ENCODE measurements at regions not wholly inside any gene's neighbourhood (a gene's known extent, or its start where the extent isn't known, plus 50 kb on each side); places are given as distances from the start of the nearest gene placed in this dataset.
A peak's percentile ranks its signal among the peaks of the same experiment; 100 is the strongest.

DNA sequence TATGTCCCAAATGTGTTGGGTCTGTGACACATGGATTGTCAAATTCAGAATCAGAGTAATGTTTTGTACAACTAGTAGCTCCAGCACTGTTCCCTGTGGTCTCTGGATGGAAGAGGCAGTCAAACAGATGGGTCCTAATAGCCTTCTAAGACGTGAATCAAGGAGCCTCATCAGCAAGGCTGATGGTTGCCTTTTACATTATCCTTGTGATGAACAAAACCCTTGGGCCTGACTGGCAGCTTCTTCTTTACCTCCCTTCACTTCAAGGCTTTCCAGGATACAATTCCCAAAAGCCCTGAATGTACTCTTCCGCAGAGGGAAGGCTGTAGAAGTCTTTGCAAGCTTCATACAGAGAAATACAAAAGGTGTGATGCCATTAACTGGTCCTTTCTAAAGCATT is 633.3 kb downstream of the USP25 start:
- Histone ChIP-seq H3K36me3 (no peaks in the 10 kb centered on the region), H3K4me1 (no peaks in the 10 kb centered on the region), H3K27me3 (no peaks in the 10 kb centered on the region), H3K27ac (no peak overlapping the region), H3K9me3 (no peaks in the 10 kb centered on the region), H3K4me3 (no peak overlapping the region)
- in situ Hi-C loops (cut with MboI; ENCODE audit: low sequenced_read_pairs in 4 of 4) (loop anchor here in 1 of 4 donors (25.0 kb wide), 1 partner anchor 899 kb away; no protein-coding TSS in a partner anchor), intact Hi-C loops (cut with DNase I; ENCODE audit: low total_unique reads) (no loop called here)
- DNase-seq (no peak), ATAC-seq (no peak)
- no peak for TF ChIP-seq POLR2A (IDR thresholded peaks at IDR 0.05)
- TF ChIP-seq, protein P1, sequence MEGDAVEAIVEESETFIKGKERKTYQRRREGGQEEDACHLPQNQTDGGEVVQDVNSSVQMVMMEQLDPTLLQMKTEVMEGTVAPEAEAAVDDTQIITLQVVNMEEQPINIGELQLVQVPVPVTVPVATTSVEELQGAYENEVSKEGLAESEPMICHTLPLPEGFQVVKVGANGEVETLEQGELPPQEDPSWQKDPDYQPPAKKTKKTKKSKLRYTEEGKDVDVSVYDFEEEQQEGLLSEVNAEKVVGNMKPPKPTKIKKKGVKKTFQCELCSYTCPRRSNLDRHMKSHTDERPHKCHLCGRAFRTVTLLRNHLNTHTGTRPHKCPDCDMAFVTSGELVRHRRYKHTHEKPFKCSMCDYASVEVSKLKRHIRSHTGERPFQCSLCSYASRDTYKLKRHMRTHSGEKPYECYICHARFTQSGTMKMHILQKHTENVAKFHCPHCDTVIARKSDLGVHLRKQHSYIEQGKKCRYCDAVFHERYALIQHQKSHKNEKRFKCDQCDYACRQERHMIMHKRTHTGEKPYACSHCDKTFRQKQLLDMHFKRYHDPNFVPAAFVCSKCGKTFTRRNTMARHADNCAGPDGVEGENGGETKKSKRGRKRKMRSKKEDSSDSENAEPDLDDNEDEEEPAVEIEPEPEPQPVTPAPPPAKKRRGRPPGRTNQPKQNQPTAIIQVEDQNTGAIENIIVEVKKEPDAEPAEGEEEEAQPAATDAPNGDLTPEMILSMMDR (IDR thresholded peaks at IDR 0.05 in 4 of 5, conservative IDR thresholded peaks at IDR 0.05 in 1 of 5), result no peak

DNA sequence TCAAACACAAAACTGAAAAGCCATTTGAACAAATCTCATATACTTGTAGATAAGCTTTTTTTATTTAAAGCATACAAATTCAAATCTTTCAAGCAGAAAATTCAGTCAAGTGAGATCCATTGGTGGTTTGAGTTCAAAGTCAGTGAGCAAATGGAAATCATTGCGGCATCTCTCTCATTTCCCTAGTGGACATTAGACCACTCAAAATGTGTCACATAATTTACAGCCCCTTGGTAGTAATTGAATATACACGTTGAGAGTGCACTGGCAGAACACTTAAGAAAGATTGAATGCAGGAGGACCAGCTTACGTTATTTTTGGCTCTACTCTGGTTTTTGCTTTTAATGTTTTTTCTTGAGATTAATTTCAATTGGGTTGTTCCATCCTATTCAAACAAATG is 633.7 kb downstream of the USP25 start:
- DNase-seq, result no peak
- peaks cover 0 to 2% of the 10 kb centered on the region in 2 donors for H3K4me1 ChIP-seq
- no peak overlapping the region for H3K4me3 ChIP-seq
- no peak for ATAC-seq
- TF ChIP-seq, protein P1 (IDR thresholded peaks at IDR 0.05 in 4 of 5, conservative IDR thresholded peaks at IDR 0.05 in 1 of 5), result no peak
- no peak for TF ChIP-seq POLR2A (IDR thresholded peaks at IDR 0.05)
- no peaks in the 10 kb centered on the region for H3K27me3 ChIP-seq
- intact Hi-C loops (cut with DNase I; ENCODE audit: low total_unique reads), result no loop called here
- in situ Hi-C loops (cut with MboI; ENCODE audit: low sequenced_read_pairs in 4 of 4), result loop anchor here in 1 of 4 donors (25.0 kb wide), 1 partner anchor 899 kb away; no protein-coding TSS in a partner anchor
- no peaks in the 10 kb centered on the region for H3K36me3 ChIP-seq
- H3K9me3 ChIP-seq, result no peaks in the 10 kb centered on the region
- no peak overlapping the region for H3K27ac ChIP-seq

DNA sequence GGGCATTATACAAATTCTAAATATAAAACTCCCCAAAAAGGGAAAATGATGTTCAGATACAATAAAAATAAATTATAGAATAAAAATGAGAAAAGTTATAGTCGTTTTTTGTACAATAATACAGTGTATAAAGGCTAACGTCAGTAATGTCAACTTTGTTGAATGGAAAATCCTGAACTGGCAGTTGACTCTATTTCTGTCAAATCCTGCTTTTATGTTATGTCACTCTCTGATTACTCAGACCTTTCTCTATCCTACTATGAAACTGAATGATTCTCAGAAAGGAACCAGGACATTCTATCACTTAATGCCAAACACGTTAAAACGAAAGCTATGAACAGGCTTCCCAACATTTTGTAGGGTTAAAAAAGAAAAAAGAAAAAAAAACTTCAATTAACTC is 636.4 kb downstream of the USP25 start:
- DNase-seq (no peak), ATAC-seq (no peak)
- intact Hi-C loops (cut with DNase I; ENCODE audit: low total_unique reads) (no loop called here), in situ Hi-C loops (cut with MboI; ENCODE audit: low sequenced_read_pairs in 4 of 4) (loop anchor here in 1 of 4 donors (25.0 kb wide), 1 partner anchor 896 kb away; no protein-coding TSS in a partner anchor)
- Histone ChIP-seq H3K4me3 (no peak overlapping the region), H3K36me3 (no peaks in the 10 kb centered on the region), H3K9me3 (no peaks in the 10 kb centered on the region), H3K27me3 (no peaks in the 10 kb centered on the region), H3K4me1 (peaks cover 6 to 12% of the 10 kb centered on the region in 2 donors), H3K27ac (no peak overlapping the region)
- TF ChIP-seq, protein P1 (IDR thresholded peaks at IDR 0.05 in 4 of 5, conservative IDR thresholded peaks at IDR 0.05 in 1 of 5), result no peak
- no peak for TF ChIP-seq POLR2A (IDR thresholded peaks at IDR 0.05)

DNA sequence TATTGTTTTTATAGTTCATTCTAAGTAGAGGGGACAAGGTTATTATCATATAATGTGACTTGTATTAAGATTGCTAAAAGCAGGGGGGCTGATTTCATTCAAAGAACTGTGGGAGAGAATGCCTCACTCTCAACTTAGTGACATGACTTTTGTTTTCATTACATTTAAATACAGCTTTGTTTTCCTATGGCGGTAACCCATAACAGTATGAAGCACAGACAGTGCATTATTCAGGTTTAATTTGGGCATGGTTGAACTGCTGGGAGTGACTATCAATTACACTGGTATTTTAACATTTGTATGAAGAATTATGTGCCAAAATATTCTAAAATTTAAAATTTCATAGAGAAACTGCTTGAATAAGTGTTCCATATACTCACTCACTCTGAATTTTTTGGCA is 637.3 kb downstream of the USP25 start:
- no peak for DNase-seq
- Histone ChIP-seq H3K4me1 (peaks cover 6 to 12% of the 10 kb centered on the region in 2 donors), H3K9me3 (no peaks in the 10 kb centered on the region), H3K4me3 (no peak overlapping the region), H3K36me3 (no peaks in the 10 kb centered on the region), H3K27ac (no peak overlapping the region), H3K27me3 (no peaks in the 10 kb centered on the region)
- intact Hi-C loops (cut with DNase I; ENCODE audit: low total_unique reads) (no loop called here), in situ Hi-C loops (cut with MboI; ENCODE audit: low sequenced_read_pairs in 4 of 4) (loop anchor here in 1 of 4 donors (25.0 kb wide), 1 partner anchor 895 kb away; no protein-coding TSS in a partner anchor)
- TF ChIP-seq POLR2A (IDR thresholded peaks at IDR 0.05), result no peak
- TF ChIP-seq, protein P1 (IDR thresholded peaks at IDR 0.05 in 4 of 5, conservative IDR thresholded peaks at IDR 0.05 in 1 of 5), result no peak
- ATAC-seq, result no peak

DNA sequence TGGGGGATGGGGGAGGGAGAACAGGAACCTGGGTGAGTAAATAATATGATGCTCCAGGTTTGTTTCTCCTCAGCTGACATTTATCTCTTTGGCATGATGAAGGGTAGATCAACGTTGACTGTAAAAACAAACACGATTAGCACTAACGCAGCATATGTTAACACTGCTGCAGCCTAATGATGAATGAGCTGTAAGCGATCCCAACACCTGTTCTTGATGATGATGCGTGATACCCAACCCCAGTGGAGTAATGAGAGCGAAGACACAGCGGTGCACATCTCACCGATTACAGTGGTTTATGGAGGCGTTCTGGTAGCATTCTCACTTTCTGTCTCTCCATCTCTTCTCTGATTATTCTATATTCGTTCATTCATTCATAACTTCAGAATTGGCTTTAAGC is 640.4 kb downstream of the USP25 start:
- Histone ChIP-seq H3K36me3 (no peaks in the 10 kb centered on the region), H3K4me3 (peak overlapping the region in 2 of 4 donors; percentile 2 to 12), H3K4me1 (peaks cover 6 to 12% of the 10 kb centered on the region in 2 donors), H3K9me3 (no peaks in the 10 kb centered on the region), H3K27ac (peak overlapping the region; percentile 40 to 70 (median 52)), H3K27me3 (no peaks in the 10 kb centered on the region)
- DNase-seq, result peak; percentile 51 to 57
- in situ Hi-C loops (cut with MboI; ENCODE audit: low sequenced_read_pairs in 4 of 4) (loop anchor here in 1 of 4 donors (25.0 kb wide), 1 partner anchor 892 kb away; no protein-coding TSS in a partner anchor), intact Hi-C loops (cut with DNase I; ENCODE audit: low total_unique reads) (no loop called here)
- TF ChIP-seq, protein P1 (IDR thresholded peaks at IDR 0.05 in 4 of 5, conservative IDR thresholded peaks at IDR 0.05 in 1 of 5), result no peak
- TF ChIP-seq POLR2A (IDR thresholded peaks at IDR 0.05), result no peak
- ATAC-seq, result peak; percentile 99

All from gastrocnemius medialis (tissue), 4 donors.